Activated effector memory CD4-positive, alpha-beta T cell treated with Interleukin-2 at 50 U/mL for 16 hours (primary cell): ENCODE measurements at regions not wholly inside any gene's neighbourhood (a gene's known extent, or its start where the extent isn't known, plus 50 kb on each side); places are given as distances from the start of the nearest gene placed in this dataset.

ENCODE experiments used
- DNase-seq: peaks from one replicate; pipeline ENCODE4 v3.0.0-alpha.2; 2020

DNA sequence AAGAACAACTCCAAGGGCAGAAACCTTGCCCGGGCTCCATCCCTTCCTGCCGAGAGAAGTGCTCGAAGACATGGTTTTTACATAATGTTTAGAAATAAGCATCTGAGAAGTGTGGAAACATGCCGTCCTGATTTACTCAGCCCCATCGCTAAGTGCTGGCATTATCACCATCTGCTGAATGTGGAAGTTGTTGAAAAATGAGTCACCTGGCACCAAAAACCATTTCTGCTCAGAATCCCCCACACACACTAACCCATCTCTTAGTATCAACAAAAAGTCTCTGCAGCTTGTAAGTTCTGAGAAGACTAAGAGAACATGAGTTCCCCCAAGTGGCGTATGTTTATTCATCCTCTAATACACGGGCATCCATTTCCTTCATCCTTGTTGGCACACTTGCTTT lies 51.0 kb upstream of the ARL8B start:
- DNase-seq: no peak

DNA sequence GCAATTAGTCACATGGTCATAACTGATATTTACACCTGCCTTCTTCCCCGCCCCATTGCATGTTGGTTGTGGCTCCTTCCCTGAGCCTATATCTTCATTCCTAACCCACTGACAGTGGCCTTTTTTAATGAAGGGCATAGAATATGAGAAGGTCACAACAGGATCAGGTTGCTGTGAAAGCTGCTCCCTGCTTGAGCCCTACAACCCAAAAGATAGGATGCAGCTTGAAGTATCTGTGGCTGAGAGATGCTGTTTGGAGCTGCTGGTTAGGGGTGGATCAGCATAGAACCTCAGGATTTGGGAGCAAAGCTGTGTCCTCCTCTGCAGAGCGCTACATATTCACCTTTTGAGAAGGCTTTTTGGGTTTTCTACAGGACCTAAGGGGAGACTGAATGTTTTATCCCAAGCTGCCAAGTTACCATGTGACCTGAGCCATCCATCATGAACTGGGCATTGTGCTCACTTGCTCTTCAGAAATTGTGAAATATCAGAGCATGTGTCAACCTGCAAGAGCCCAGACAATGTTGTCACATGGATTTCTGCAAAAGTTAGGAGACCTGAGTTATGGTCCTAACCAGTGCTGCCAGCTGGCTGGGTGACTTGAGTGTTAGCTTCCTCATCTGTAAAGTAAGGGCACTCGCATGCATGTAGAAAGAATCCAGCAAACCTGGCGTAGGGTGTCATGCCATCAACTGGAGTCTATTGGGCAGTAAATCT lies 49.8 kb upstream of the ARL8B start:
- DNase-seq: no peak
